OCI-LY1 (cell line): ENCODE measurements at regions not wholly inside any gene's neighbourhood (a gene's known extent, or its start where the extent isn't known, plus 50 kb on each side); places are given as distances from the start of the nearest gene placed in this dataset.

ENCODE experiments used
- CTCF ChIP-seq: fragments of 200-600 bp; sonication (generic), shearing (Covaris generic); IDR thresholded peaks from 2 replicates; pipeline ENCODE4 v1.5.1; 2017; ENCODE audit warnings: mild to moderate bottlenecking, antibody characterized with exemption, low read length, moderate library complexity, mixed read lengths
- EZH2 ChIP-seq: fragments of 200-600 bp; sonication (generic), shearing (Covaris generic); IDR thresholded peaks from 2 replicates; pipeline ENCODE4 v1.8.0; 2017; ENCODE audit warnings: borderline replicate concordance, mixed run types, mild to moderate bottlenecking, antibody characterized with exemption, low read length, moderate library complexity, mixed read lengths

GRCh38 chr13:95440441-95441088 is 112.0 kb upstream of the CLDN10 start:
- TF ChIP-seq CTCF (no peak), EZH2 (no peak)
